ENCODE measurements at regions not wholly inside any gene's neighbourhood (a gene's known extent, or its start where the extent isn't known, plus 50 kb on each side); places are given as distances from the start of the nearest gene placed in this dataset.

- Histone ChIP-seq H3K27me3 (peaks cover 0 to 5% of the 10 kb centered on the region in 2 donors), H3K9me3 (no peaks in the 10 kb centered on the region), H3K4me1 (no peaks in the 10 kb centered on the region), H3K27ac (no peak overlapping the region), H3K4me3 (no peak overlapping the region), H3K36me3 (no peaks in the 10 kb centered on the region)
- DNase-seq (no peak), ATAC-seq (no peak)
- TF ChIP-seq POLR2A (IDR thresholded peaks at IDR 0.05) (no peak), CTCF (IDR thresholded peaks at IDR 0.05) (no peak)
- intact Hi-C loops (cut with DNase I) = no loop called here
- 13% methylated on average over 1 of the region's 1 CpG for WGBS (ENCODE audit: insufficient coverage, low coverage, low lambda C conversion rate, missing lambda C conversion rate)
Observed at GRCh38 chr4:171067422-171067821, 745.8 kb upstream of the GALNTL6 start.

- Histone ChIP-seq H3K36me3 (no peaks in the 10 kb centered on the region), H3K4me3 (no peak overlapping the region), H3K9me3 (peaks cover 0 to 2% (median 0%) of the 10 kb centered on the region in 4 donors), H3K27me3 (no peaks in the 10 kb centered on the region), H3K4me1 (no peaks in the 10 kb centered on the region), H3K27ac (no peak overlapping the region)
- ATAC-seq (no peak), DNase-seq (no peak)
- TF ChIP-seq CTCF (IDR thresholded peaks at IDR 0.05) (no peak), POLR2A (IDR thresholded peaks at IDR 0.05) (no peak)
- 30% methylated on average over 1 of the region's 1 CpG for WGBS (ENCODE audit: insufficient coverage, low coverage, low lambda C conversion rate, missing lambda C conversion rate)
- intact Hi-C loops (cut with DNase I) = no loop called here
Observed at GRCh38 chr4:171049380-171049779, 763.8 kb upstream of the GALNTL6 start.

- no peak overlapping the region for H3K4me3 ChIP-seq
- H3K9me3 ChIP-seq = no peaks in the 10 kb centered on the region
- H3K27me3 ChIP-seq = no peaks in the 10 kb centered on the region
- no peaks in the 10 kb centered on the region for H3K4me1 ChIP-seq
- DNase-seq (peak in 1 of 3 donors; percentile 38), ATAC-seq (no peak)
- intact Hi-C loops (cut with DNase I) = no loop called here
- no peak for TF ChIP-seq POLR2A (IDR thresholded peaks at IDR 0.05)
- no peak for TF ChIP-seq CTCF (IDR thresholded peaks at IDR 0.05)
- 99% methylated on average over 11 of the region's 46 CpGs for WGBS (ENCODE audit: insufficient coverage, low coverage, low lambda C conversion rate, missing lambda C conversion rate)
- no peak overlapping the region for H3K27ac ChIP-seq
- no peaks in the 10 kb centered on the region for H3K36me3 ChIP-seq
Observed at GRCh38 chr4:171042989-171043524, 770.1 kb upstream of the GALNTL6 start.

GRCh38 chr4:171035909-171036308, 777.3 kb upstream of the GALNTL6 start:
- DNase-seq = no peak
- H3K36me3 ChIP-seq = no peaks in the 10 kb centered on the region
- H3K4me3 ChIP-seq = no peak overlapping the region
- H3K27ac ChIP-seq = no peak overlapping the region
- H3K27me3 ChIP-seq = no peaks in the 10 kb centered on the region
- WGBS (ENCODE audit: insufficient coverage, low coverage, low lambda C conversion rate, missing lambda C conversion rate) = 59% methylated on average over 3 of the region's 3 CpGs
- ATAC-seq = no peak
- no peaks in the 10 kb centered on the region for H3K9me3 ChIP-seq
- intact Hi-C loops (cut with DNase I) = no loop called here
- H3K4me1 ChIP-seq = no peaks in the 10 kb centered on the region
- TF ChIP-seq POLR2A (IDR thresholded peaks at IDR 0.05) (no peak), CTCF (IDR thresholded peaks at IDR 0.05) (no peak)

GRCh38 chr4:171031338-171031737, 781.9 kb upstream of the GALNTL6 start:
- intact Hi-C loops (cut with DNase I) = no loop called here
- no peak for TF ChIP-seq CTCF (IDR thresholded peaks at IDR 0.05)
- TF ChIP-seq POLR2A (IDR thresholded peaks at IDR 0.05) = no peak
- H3K27me3 ChIP-seq = no peaks in the 10 kb centered on the region
- H3K9me3 ChIP-seq = no peaks in the 10 kb centered on the region
- H3K27ac ChIP-seq = no peak overlapping the region
- ATAC-seq (no peak), DNase-seq (no peak)
- H3K4me1 ChIP-seq = no peaks in the 10 kb centered on the region
- H3K4me3 ChIP-seq = no peak overlapping the region
- 43% methylated on average over 1 of the region's 1 CpG for WGBS (ENCODE audit: insufficient coverage, low coverage, low lambda C conversion rate, missing lambda C conversion rate)
- H3K36me3 ChIP-seq = no peaks in the 10 kb centered on the region

All from right lobe of liver (tissue), 6 donors.